Peyer's patch (tissue), 4 donors: ENCODE measurements at regions not wholly inside any gene's neighbourhood (a gene's known extent, or its start where the extent isn't known, plus 50 kb on each side); places are given as distances from the start of the nearest gene placed in this dataset.
"Not testable (repeated sequence)": the region's sequence is repeated elsewhere in the genome, so short reads cannot be mapped to it uniquely, and the experiment has no call there.

ENCODE experiments used
- DNase-seq, 3 donors: peaks; one replicate each; pipeline ENCODE4 v3.0.0-alpha.2; 2017 to 2019
- H3K27ac ChIP-seq, 4 donors: fragments of 200-600 bp; sonication (generic); one replicate each; pipeline ENCODE4 v1.5.1; 2016 to 2019
- H3K27me3 ChIP-seq, 2 donors: fragments of 200-600 bp; sonication (generic); one replicate each; pipeline ENCODE4 v1.5.1; 2019
- H3K36me3 ChIP-seq, 3 donors: fragments of 200-600 bp; sonication (generic); one replicate each; pipeline ENCODE4 v1.5.1; 2016 to 2019
- H3K4me1 ChIP-seq, 4 donors: fragments of 200-600 bp; sonication (generic); one replicate each; pipeline ENCODE4 v1.5.1; 2016 to 2019
- H3K4me3 ChIP-seq, 4 donors: fragments of 200-600 bp; sonication (generic); 1 replicate in 3 of 4; 2 replicates in 1 of 4; pipeline ENCODE4 v1.5.1; 2016 to 2019; ENCODE audit warnings: mild to moderate bottlenecking in 1 of 4
- H3K9me3 ChIP-seq, 4 donors: fragments of 200-600 bp; sonication (generic); one replicate each; pipeline ENCODE4 v1.5.1; 2016 to 2019; ENCODE audit warnings: mild to moderate bottlenecking in 1 of 4
- CTCF ChIP-seq, 6 experiments: fragments of 450-650 bp in 4 of 6; fragments of 200-600 bp in 2 of 6; sonication (generic) in 1 of 6; IDR thresholded peaks; one replicate each; pipeline ENCODE4 v1.5.1; 2017 to 2019; ENCODE audit warnings: antibody characterized with exemption in 6 of 6, mild to moderate bottlenecking in 3 of 6, moderate library complexity in 1 of 6
- POLR2A ChIP-seq, 2 donors: fragments of 450-650 bp; IDR thresholded peaks; one replicate each; pipeline ENCODE4 v1.5.1; 2017; ENCODE audit warnings: antibody characterized with exemption in 2 of 2, mild to moderate bottlenecking in 2 of 2, moderate library complexity in 2 of 2

- TF ChIP-seq CTCF (IDR thresholded peaks at IDR 0.05) (no peak), POLR2A (IDR thresholded peaks at IDR 0.05) (no peak)
- no peak for DNase-seq
Measured at GRCh38 chr6:155765275-155766194, 309.9 kb upstream of the NOX3 start.

GRCh38 chr6:155762649-155763048, 307.0 kb upstream of the NOX3 start:
- TF ChIP-seq CTCF (IDR thresholded peaks at IDR 0.05) (no peak), POLR2A (IDR thresholded peaks at IDR 0.05) (no peak)
- no peaks in the 10 kb centered on the region for H3K9me3 ChIP-seq
- DNase-seq = no peak
- no peaks in the 10 kb centered on the region for H3K4me1 ChIP-seq
- H3K4me3 ChIP-seq = no peak overlapping the region
- no peaks in the 10 kb centered on the region for H3K27me3 ChIP-seq
- H3K36me3 ChIP-seq = no peaks in the 10 kb centered on the region
- no peak overlapping the region for H3K27ac ChIP-seq

More at GRCh38 chr6:155765275-155766194, 309.9 kb upstream of the NOX3 start:
- Histone ChIP-seq H3K27ac (no peak overlapping the region), H3K4me3 (no peak overlapping the region), H3K4me1 (no peaks in the 10 kb centered on the region), H3K27me3 (no peaks in the 10 kb centered on the region), H3K9me3 (peaks cover 0 to 6% (median 0%) of the 10 kb centered on the region in 4 donors), H3K36me3 (no peaks in the 10 kb centered on the region)

GRCh38 chr6:155755452-155755851, 299.8 kb upstream of the NOX3 start:
- no peak for DNase-seq
- H3K27me3 ChIP-seq = no peaks in the 10 kb centered on the region
- no peak overlapping the region for H3K4me3 ChIP-seq
- H3K9me3 ChIP-seq = no peaks in the 10 kb centered on the region
- no peak overlapping the region for H3K27ac ChIP-seq
- H3K4me1 ChIP-seq = no peaks in the 10 kb centered on the region
- no peaks in the 10 kb centered on the region for H3K36me3 ChIP-seq
- TF ChIP-seq POLR2A (IDR thresholded peaks at IDR 0.05) = no peak
- TF ChIP-seq CTCF (IDR thresholded peaks at IDR 0.05) = no peak

GRCh38 chr6:155748778-155749177, 293.1 kb upstream of the NOX3 start:
- not testable (repeated sequence) for DNase-seq, H3K4me3 ChIP-seq, H3K4me1 ChIP-seq, H3K9me3 ChIP-seq, H3K27ac ChIP-seq, H3K27me3 ChIP-seq, H3K36me3 ChIP-seq

GRCh38 chr6:155747491-155747890, 291.9 kb upstream of the NOX3 start:
- Histone ChIP-seq H3K27me3 (no peaks in the 10 kb centered on the region), H3K36me3 (no peaks in the 10 kb centered on the region), H3K4me1 (no peaks in the 10 kb centered on the region), H3K27ac (no peak overlapping the region), H3K9me3 (no peaks in the 10 kb centered on the region), H3K4me3 (no peak overlapping the region)
- TF ChIP-seq CTCF (IDR thresholded peaks at IDR 0.05) (no peak), POLR2A (IDR thresholded peaks at IDR 0.05) (no peak)
- DNase-seq = no peak

GRCh38 chr6:155740781-155741399, 285.3 kb upstream of the NOX3 start:
- H3K36me3 ChIP-seq = no peaks in the 10 kb centered on the region
- no peaks in the 10 kb centered on the region for H3K9me3 ChIP-seq
- H3K27ac ChIP-seq = no peak overlapping the region
- H3K4me3 ChIP-seq = no peak overlapping the region
- TF ChIP-seq POLR2A (IDR thresholded peaks at IDR 0.05) (no peak), CTCF (IDR thresholded peaks at IDR 0.05) (no peak)
- DNase-seq = no peak
- no peaks in the 10 kb centered on the region for H3K4me1 ChIP-seq
- no peaks in the 10 kb centered on the region for H3K27me3 ChIP-seq
